ENCODE measurements at regions not wholly inside any gene's neighbourhood (a gene's known extent, or its start where the extent isn't known, plus 50 kb on each side); places are given as distances from the start of the nearest gene placed in this dataset.

GRCh38 chr4:187711586-187711985, 284.0 kb upstream of the ZFP42 start:
- TF ChIP-seq FOXP2 (optimal IDR thresholded peaks at IDR 0.05; ENCODE audit: borderline replicate concordance, extremely low read depth, extremely low read length, insufficient read depth) = no peak
- TF ChIP-seq SIN3A (IDR thresholded peaks at IDR 0.05; ENCODE audit: borderline replicate concordance, insufficient read depth, low read length) = no peak
- TF ChIP-seq POLR2AphosphoS5 (IDR thresholded peaks at IDR 0.05; ENCODE audit: low read depth, low read length) = no peak
- no peak for TF ChIP-seq TAF1 (IDR thresholded peaks at IDR 0.05; ENCODE audit: borderline replicate concordance, insufficient read depth, low read length)
- TF ChIP-seq REST (IDR thresholded peaks at IDR 0.05; ENCODE audit: insufficient read depth in 1 of 2, low read depth in 2 of 2, low read length in 2 of 2) = no peak

- TF ChIP-seq REST (IDR thresholded peaks at IDR 0.05; ENCODE audit: insufficient read depth in 1 of 2, low read depth in 2 of 2, low read length in 2 of 2) = no peak
- TF ChIP-seq SIN3A (IDR thresholded peaks at IDR 0.05; ENCODE audit: borderline replicate concordance, insufficient read depth, low read length) = no peak
Measured at GRCh38 chr4:187714957-187715356, 280.6 kb upstream of the ZFP42 start.

- TF ChIP-seq FOXP2 (optimal IDR thresholded peaks at IDR 0.05; ENCODE audit: borderline replicate concordance, extremely low read depth, extremely low read length, insufficient read depth) (no peak), POLR2AphosphoS5 (IDR thresholded peaks at IDR 0.05; ENCODE audit: low read depth, low read length) (no peak), TAF1 (IDR thresholded peaks at IDR 0.05; ENCODE audit: borderline replicate concordance, insufficient read depth, low read length) (no peak), SIN3A (IDR thresholded peaks at IDR 0.05; ENCODE audit: borderline replicate concordance, insufficient read depth, low read length) (no peak), REST (IDR thresholded peaks at IDR 0.05; ENCODE audit: insufficient read depth in 1 of 2, low read depth in 2 of 2, low read length in 2 of 2) (no peak)
Measured at GRCh38 chr4:187715466-187715865, 280.1 kb upstream of the ZFP42 start.

- TF ChIP-seq SIN3A (IDR thresholded peaks at IDR 0.05; ENCODE audit: borderline replicate concordance, insufficient read depth, low read length) (no peak), REST (IDR thresholded peaks at IDR 0.05; ENCODE audit: insufficient read depth in 1 of 2, low read depth in 2 of 2, low read length in 2 of 2) (no peak), POLR2AphosphoS5 (IDR thresholded peaks at IDR 0.05; ENCODE audit: low read depth, low read length) (no peak), FOXP2 (optimal IDR thresholded peaks at IDR 0.05; ENCODE audit: borderline replicate concordance, extremely low read depth, extremely low read length, insufficient read depth) (no peak), TAF1 (IDR thresholded peaks at IDR 0.05; ENCODE audit: borderline replicate concordance, insufficient read depth, low read length) (no peak)
Measured at GRCh38 chr4:187724456-187724855, 271.1 kb upstream of the ZFP42 start.

- no peak for TF ChIP-seq POLR2AphosphoS5 (IDR thresholded peaks at IDR 0.05; ENCODE audit: low read depth, low read length)
- TF ChIP-seq SIN3A (IDR thresholded peaks at IDR 0.05; ENCODE audit: borderline replicate concordance, insufficient read depth, low read length) = no peak
- TF ChIP-seq REST (IDR thresholded peaks at IDR 0.05; ENCODE audit: insufficient read depth in 1 of 2, low read depth in 2 of 2, low read length in 2 of 2) = no peak
- TF ChIP-seq FOXP2 (optimal IDR thresholded peaks at IDR 0.05; ENCODE audit: borderline replicate concordance, extremely low read depth, extremely low read length, insufficient read depth) = no peak
- TF ChIP-seq TAF1 (IDR thresholded peaks at IDR 0.05; ENCODE audit: borderline replicate concordance, insufficient read depth, low read length) = no peak
Measured at GRCh38 chr4:187726485-187726884, 269.1 kb upstream of the ZFP42 start.
